ENCODE measurements at regions not wholly inside any gene's neighbourhood (a gene's known extent, or its start where the extent isn't known, plus 50 kb on each side); places are given as distances from the start of the nearest gene placed in this dataset.

DNA sequence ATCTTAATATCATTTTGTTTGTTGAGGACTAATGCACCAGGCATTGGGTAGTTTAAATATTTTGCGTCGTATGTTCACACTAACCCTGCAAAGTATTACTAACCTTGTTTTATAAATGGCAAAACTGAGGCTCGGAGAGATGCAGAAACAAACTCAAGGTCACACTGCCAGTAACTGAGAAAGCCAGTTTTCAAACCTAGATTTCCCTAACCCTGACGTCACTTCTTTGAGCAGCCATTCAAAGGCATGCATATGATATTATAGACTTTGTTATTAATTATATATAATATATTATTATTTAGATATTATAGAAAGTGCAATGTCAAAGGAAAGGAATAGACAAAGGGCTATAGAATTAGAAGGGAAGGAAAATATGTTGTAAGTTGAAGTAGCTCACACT is 167.6 kb upstream of the EOMES start:
- TF ChIP-seq POLR2A (IDR thresholded peaks at IDR 0.05) (no peak), POLR2AphosphoS5 (IDR thresholded peaks at IDR 0.05) (no peak), EP300 (IDR thresholded peaks at IDR 0.05) (no peak)
- TF ChIP-seq, protein P1, sequence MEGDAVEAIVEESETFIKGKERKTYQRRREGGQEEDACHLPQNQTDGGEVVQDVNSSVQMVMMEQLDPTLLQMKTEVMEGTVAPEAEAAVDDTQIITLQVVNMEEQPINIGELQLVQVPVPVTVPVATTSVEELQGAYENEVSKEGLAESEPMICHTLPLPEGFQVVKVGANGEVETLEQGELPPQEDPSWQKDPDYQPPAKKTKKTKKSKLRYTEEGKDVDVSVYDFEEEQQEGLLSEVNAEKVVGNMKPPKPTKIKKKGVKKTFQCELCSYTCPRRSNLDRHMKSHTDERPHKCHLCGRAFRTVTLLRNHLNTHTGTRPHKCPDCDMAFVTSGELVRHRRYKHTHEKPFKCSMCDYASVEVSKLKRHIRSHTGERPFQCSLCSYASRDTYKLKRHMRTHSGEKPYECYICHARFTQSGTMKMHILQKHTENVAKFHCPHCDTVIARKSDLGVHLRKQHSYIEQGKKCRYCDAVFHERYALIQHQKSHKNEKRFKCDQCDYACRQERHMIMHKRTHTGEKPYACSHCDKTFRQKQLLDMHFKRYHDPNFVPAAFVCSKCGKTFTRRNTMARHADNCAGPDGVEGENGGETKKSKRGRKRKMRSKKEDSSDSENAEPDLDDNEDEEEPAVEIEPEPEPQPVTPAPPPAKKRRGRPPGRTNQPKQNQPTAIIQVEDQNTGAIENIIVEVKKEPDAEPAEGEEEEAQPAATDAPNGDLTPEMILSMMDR (IDR thresholded peaks at IDR 0.05) = no peak
- Histone ChIP-seq H3K9me3 (peaks cover 0 to 6% (median 0%) of the 10 kb centered on the region in 3 donors), H3K27ac (no peak overlapping the region), H3K27me3 (peaks cover 17% of the 10 kb centered on the region), H3K36me3 (no peaks in the 10 kb centered on the region), H3K4me1 (no peaks in the 10 kb centered on the region), H3K4me3 (no peak overlapping the region)
- 81 to 86% methylated on average over 4 of the region's 4 CpGs for WGBS, 2 donors (ENCODE audit: low coverage in 1 of 2)
- ATAC-seq = no peak

DNA sequence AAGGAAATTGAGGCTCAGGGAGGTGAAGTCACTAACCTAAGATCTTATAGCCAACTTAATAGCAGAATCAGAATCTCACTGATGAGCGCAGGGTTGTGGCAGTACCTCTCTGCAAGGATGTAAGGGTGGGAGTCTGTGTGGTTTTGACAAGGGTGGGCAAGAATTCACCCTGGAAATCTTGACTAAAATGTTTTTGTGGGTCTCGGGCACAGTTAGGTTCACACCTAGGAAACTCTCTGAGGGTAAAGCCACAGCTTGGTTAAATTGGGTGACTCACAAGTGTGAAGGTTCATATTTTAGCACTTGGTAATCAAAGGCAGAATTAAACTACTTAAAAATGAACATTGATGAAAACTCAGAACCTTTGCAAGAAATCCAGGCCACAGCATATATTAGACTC is 178.2 kb upstream of the EOMES start:
- Histone ChIP-seq H3K4me1 (no peaks in the 10 kb centered on the region), H3K27me3 (no peaks in the 10 kb centered on the region), H3K9me3 (no peaks in the 10 kb centered on the region), H3K36me3 (no peaks in the 10 kb centered on the region), H3K27ac (no peak overlapping the region), H3K4me3 (no peak overlapping the region)
- no peak for ATAC-seq
- 77 to 93% methylated on average over 2 of the region's 2 CpGs for WGBS, 2 donors (ENCODE audit: low coverage in 1 of 2)
- TF ChIP-seq POLR2AphosphoS5 (IDR thresholded peaks at IDR 0.05) (no peak), EP300 (IDR thresholded peaks at IDR 0.05) (no peak), POLR2A (IDR thresholded peaks at IDR 0.05) (no peak)
- TF ChIP-seq, protein P1 (IDR thresholded peaks at IDR 0.05) = no peak

- TF ChIP-seq POLR2AphosphoS5 (IDR thresholded peaks at IDR 0.05) = no peak
- no peak for TF ChIP-seq POLR2A (IDR thresholded peaks at IDR 0.05)
- TF ChIP-seq, protein P1 (IDR thresholded peaks at IDR 0.05) = no peak
- TF ChIP-seq EP300 (IDR thresholded peaks at IDR 0.05) = no peak
- H3K27me3 ChIP-seq = no peaks in the 10 kb centered on the region
- H3K4me3 ChIP-seq = no peak overlapping the region
- H3K9me3 ChIP-seq = no peaks in the 10 kb centered on the region
- no peak for ATAC-seq
- no peaks in the 10 kb centered on the region for H3K36me3 ChIP-seq
- no peaks in the 10 kb centered on the region for H3K4me1 ChIP-seq
- H3K27ac ChIP-seq = no peak overlapping the region
- 31 to 59% methylated on average over 2 to 3 of the region's 3 CpGs for WGBS, 2 donors (ENCODE audit: low coverage in 1 of 2)
Measured at GRCh38 chr3:27903446-27903845, 181.3 kb upstream of the EOMES start.

GRCh38 chr3:27905625-27906024 is 183.5 kb upstream of the EOMES start:
- WGBS, 2 donors (ENCODE audit: low coverage in 1 of 2) = 72 to 86% methylated on average over 1 to 2 of the region's 2 CpGs
- H3K36me3 ChIP-seq = no peaks in the 10 kb centered on the region
- no peaks in the 10 kb centered on the region for H3K4me1 ChIP-seq
- no peak for ATAC-seq
- no peak overlapping the region for H3K4me3 ChIP-seq
- no peak overlapping the region for H3K27ac ChIP-seq
- no peak for TF ChIP-seq POLR2A (IDR thresholded peaks at IDR 0.05)
- TF ChIP-seq EP300 (IDR thresholded peaks at IDR 0.05) = no peak
- no peak for TF ChIP-seq POLR2AphosphoS5 (IDR thresholded peaks at IDR 0.05)
- TF ChIP-seq, protein P1 (IDR thresholded peaks at IDR 0.05) = no peak
- H3K9me3 ChIP-seq = no peaks in the 10 kb centered on the region
- H3K27me3 ChIP-seq = no peaks in the 10 kb centered on the region

- no peak for TF ChIP-seq POLR2AphosphoS5 (IDR thresholded peaks at IDR 0.05)
- no peak for TF ChIP-seq POLR2A (IDR thresholded peaks at IDR 0.05)
- Histone ChIP-seq H3K27ac (no peak overlapping the region), H3K27me3 (no peaks in the 10 kb centered on the region), H3K9me3 (no peaks in the 10 kb centered on the region), H3K36me3 (no peaks in the 10 kb centered on the region), H3K4me3 (no peak overlapping the region), H3K4me1 (no peaks in the 10 kb centered on the region)
- no peak for ATAC-seq
Measured at GRCh38 chr3:27907148-27907547, 185.0 kb upstream of the EOMES start.
